Caco-2 (cell line): ENCODE measurements at regions not wholly inside any gene's neighbourhood (a gene's known extent, or its start where the extent isn't known, plus 50 kb on each side); places are given as distances from the start of the nearest gene placed in this dataset.

Experiments used
- BruUV-seq: library from RNA; stranded (reverse); fragments of 400-500 nt; replicated peaks from 2 replicates; lab custom pipeline; 2021; lab: Mats Ljungman, UMichigan
- CTCF ChIA-PET: fragments of 300-600 bp; sonication (Branson Sonifier 250); formaldehyde crosslinking; loops from one replicate; lab custom pipeline; 2022; ENCODE audit warnings: antibody characterized with exemption; lab: Charles Lee
- POLR2A ChIA-PET: fragments of 300-600 bp; sonication (Branson Sonifier 250); formaldehyde crosslinking; loops from one replicate; lab custom pipeline; 2022; ENCODE audit warnings: antibody characterized with exemption; lab: Charles Lee
- DNase-seq, 2 experiments: peaks; one replicate each; pipeline versions ENCODE4 v3.0.0 to v3.0.0-alpha.2; 2020 to 2022
- H3K27me3 ChIP-seq: replicated peaks from 2 replicates; pipeline ENCODE4 v1.6.0; 2011; ENCODE audit warnings: low read length; ENCODE audit not compliant: control insufficient read depth, insufficient read depth
- H3K36me3 ChIP-seq: 2 replicates; pipeline ENCODE4 v1.5.1; 2011; ENCODE audit warnings: low read length; ENCODE audit not compliant: control insufficient read depth, insufficient read depth
- H3K4me1 ChIP-seq: fragments of 250-450 bp; sonication (Bioruptor Pico); 2 replicates; pipeline ENCODE4 v1.5.1; 2020; ENCODE audit warnings: mild to moderate bottlenecking
- H3K4me3 ChIP-seq: 2 replicates; pipeline ENCODE4 v1.5.1; 2011; ENCODE audit warnings: low read depth, mild to moderate bottlenecking, control low read depth, low read length
- H3K9me3 ChIP-seq: fragments of 250-450 bp; sonication (Bioruptor Pico); 2 replicates; pipeline ENCODE4 v1.5.1; 2020; ENCODE audit warnings: mild to moderate bottlenecking, moderate library complexity
- H3K27ac Mint-ChIP-seq: one replicate; pipeline ENCODE4 v1.8.0; 2022; ENCODE audit warnings: mixed read lengths; ENCODE audit not compliant: unreplicated experiment
- H3K27me3 Mint-ChIP-seq: one replicate; pipeline ENCODE4 v1.8.0; 2022; ENCODE audit warnings: mixed read lengths; ENCODE audit not compliant: insufficient read depth, unreplicated experiment
- H3K36me3 Mint-ChIP-seq: one replicate; pipeline ENCODE4 v1.8.0; 2022; ENCODE audit warnings: mild to moderate bottlenecking, mixed read lengths; ENCODE audit not compliant: insufficient read depth, unreplicated experiment
- H3K4me1 Mint-ChIP-seq: one replicate; pipeline ENCODE4 v1.8.0; 2022; ENCODE audit warnings: low read depth, mixed read lengths; ENCODE audit not compliant: unreplicated experiment
- H3K4me3 Mint-ChIP-seq: one replicate; pipeline ENCODE4 v1.8.0; 2022; ENCODE audit warnings: mild to moderate bottlenecking, moderate library complexity, mixed read lengths; ENCODE audit not compliant: unreplicated experiment
- H3K9me3 Mint-ChIP-seq: one replicate; pipeline ENCODE4 v1.8.0; 2022; ENCODE audit warnings: mixed read lengths; ENCODE audit not compliant: unreplicated experiment
- CTCF ChIP-seq, 2 experiments: fragments of 200-600 bp in 1 of 2; IDR thresholded peaks; 1 replicate in 1 of 2; 2 replicates in 1 of 2; pipeline versions ENCODE4 v1.5.1 to v1.8.0; 2011 to 2022; ENCODE audit warnings: antibody characterized with exemption in 1 of 2, control low read depth in 1 of 2, inconsistent platforms in 1 of 2, low read depth in 1 of 2, low read length in 1 of 2, mild to moderate bottlenecking in 1 of 2, moderate library complexity in 1 of 2; ENCODE audit not compliant: insufficient read depth in 1 of 2, severe bottlenecking in 1 of 2, unreplicated experiment in 1 of 2
- intact Hi-C: fragments of 100-400 bp; cut with micrococcal nuclease; formaldehyde crosslinking; loops from one replicate; pipeline ENCODE4 v1.10.0; 2022; ENCODE audit not compliant: unreplicated experiment

GRCh38 chr6:40256224-40256623 is 322.0 kb upstream of the MOCS1 start:
- no peak for TF ChIP-seq CTCF (IDR thresholded peaks at IDR 0.05; ENCODE audit: insufficient read depth in 1 of 2, low read depth in 1 of 2, low read length in 1 of 2, severe bottlenecking in 1 of 2, unreplicated experiment in 1 of 2)
- BruUV-seq: no TSS peak
- CTCF ChIA-PET: no interaction called here
- no peaks in the 10 kb centered on the region for H3K4me1 ChIP-seq
- H3K36me3 ChIP-seq: no peaks in the 10 kb centered on the region
- Mint-ChIP-seq H3K4me1 (no peaks in the 10 kb centered on the region), H3K27me3 (peaks cover 17% of the 10 kb centered on the region), H3K27ac (no peak overlapping the region), H3K36me3 (no peaks in the 10 kb centered on the region), H3K9me3 (no peaks in the 10 kb centered on the region), H3K4me3 (no peak overlapping the region)
- H3K4me3 ChIP-seq: no peak overlapping the region
- POLR2A ChIA-PET: no interaction called here
- no peaks in the 10 kb centered on the region for H3K9me3 ChIP-seq
- intact Hi-C loops: no loop called here
- no peak for DNase-seq
- 0 out of 2 replicates have a peak, but pooled peaks cover 1% of the 10 kb centered on the region for H3K27me3 ChIP-seq

- ChIA-PET CTCF (no interaction called here), POLR2A (no interaction called here)
- no peaks in the 10 kb centered on the region for H3K36me3 ChIP-seq
- no peak overlapping the region for H3K4me3 ChIP-seq
- no peaks in the 10 kb centered on the region for H3K4me1 ChIP-seq
- no peaks in the 10 kb centered on the region for H3K9me3 ChIP-seq
- Mint-ChIP-seq H3K27ac (no peak overlapping the region), H3K27me3 (peaks cover 14% of the 10 kb centered on the region), H3K4me1 (no peaks in the 10 kb centered on the region), H3K9me3 (no peaks in the 10 kb centered on the region), H3K4me3 (no peak overlapping the region), H3K36me3 (no peaks in the 10 kb centered on the region)
- intact Hi-C loops: no loop called here
- H3K27me3 ChIP-seq: no peaks in the 10 kb centered on the region
- BruUV-seq: no TSS peak
- DNase-seq: no peak
- no peak for TF ChIP-seq CTCF (IDR thresholded peaks at IDR 0.05; ENCODE audit: insufficient read depth in 1 of 2, low read depth in 1 of 2, low read length in 1 of 2, severe bottlenecking in 1 of 2, unreplicated experiment in 1 of 2)
Measured at GRCh38 chr6:40253420-40253819, 319.2 kb upstream of the MOCS1 start.

DNA sequence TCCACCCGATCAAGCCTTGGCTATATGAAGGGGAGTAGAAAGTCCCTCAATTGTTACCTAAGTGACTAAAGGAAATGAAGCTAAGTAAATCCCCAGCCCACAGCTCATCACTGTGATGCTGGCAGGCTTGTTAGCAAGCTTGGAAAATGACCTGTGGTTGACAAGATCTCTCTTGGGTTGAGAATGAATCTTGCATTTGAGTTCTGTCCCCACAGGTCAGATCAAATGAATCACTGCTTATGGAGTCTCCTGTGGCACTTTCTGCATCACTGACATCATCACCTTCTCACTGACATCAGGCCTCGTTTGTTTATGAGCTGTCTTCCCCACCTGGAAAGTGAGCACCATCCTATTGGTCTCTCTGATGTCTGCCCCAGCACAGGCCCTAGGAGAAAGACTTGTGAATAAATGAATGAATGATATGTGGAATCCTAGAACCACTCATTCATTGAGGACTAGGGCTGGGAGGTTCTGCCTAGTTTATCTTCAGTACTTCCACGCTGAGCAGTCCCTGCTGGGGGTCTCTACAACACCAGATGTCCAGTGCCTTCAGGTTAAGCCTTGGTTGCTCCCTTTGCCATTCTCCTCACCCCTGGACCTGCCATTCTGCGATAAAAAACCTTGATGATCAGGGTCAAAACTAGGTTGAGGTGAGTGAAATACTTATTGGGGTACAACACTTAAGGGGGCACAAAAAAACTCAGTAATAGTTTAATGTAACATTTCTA is 318.4 kb upstream of the MOCS1 start:
- H3K36me3 ChIP-seq: no peaks in the 10 kb centered on the region
- no TSS peak for BruUV-seq
- Mint-ChIP-seq H3K9me3 (no peaks in the 10 kb centered on the region), H3K27me3 (peaks cover 16% of the 10 kb centered on the region), H3K4me1 (no peaks in the 10 kb centered on the region), H3K27ac (no peak overlapping the region), H3K4me3 (no peak overlapping the region), H3K36me3 (no peaks in the 10 kb centered on the region)
- no peaks in the 10 kb centered on the region for H3K9me3 ChIP-seq
- intact Hi-C loops: no loop called here
- ChIA-PET CTCF (no interaction called here), POLR2A (no interaction called here)
- no peak for TF ChIP-seq CTCF (IDR thresholded peaks at IDR 0.05; ENCODE audit: insufficient read depth in 1 of 2, low read depth in 1 of 2, low read length in 1 of 2, severe bottlenecking in 1 of 2, unreplicated experiment in 1 of 2)
- no peak for DNase-seq
- H3K27me3 ChIP-seq: no peaks in the 10 kb centered on the region; the same call in 1 of the 2 replicates
- no peaks in the 10 kb centered on the region for H3K4me1 ChIP-seq
- H3K4me3 ChIP-seq: no peak overlapping the region
